ENCODE measurements at regions not wholly inside any gene's neighbourhood (a gene's known extent, or its start where the extent isn't known, plus 50 kb on each side); places are given as distances from the start of the nearest gene placed in this dataset.

DNA sequence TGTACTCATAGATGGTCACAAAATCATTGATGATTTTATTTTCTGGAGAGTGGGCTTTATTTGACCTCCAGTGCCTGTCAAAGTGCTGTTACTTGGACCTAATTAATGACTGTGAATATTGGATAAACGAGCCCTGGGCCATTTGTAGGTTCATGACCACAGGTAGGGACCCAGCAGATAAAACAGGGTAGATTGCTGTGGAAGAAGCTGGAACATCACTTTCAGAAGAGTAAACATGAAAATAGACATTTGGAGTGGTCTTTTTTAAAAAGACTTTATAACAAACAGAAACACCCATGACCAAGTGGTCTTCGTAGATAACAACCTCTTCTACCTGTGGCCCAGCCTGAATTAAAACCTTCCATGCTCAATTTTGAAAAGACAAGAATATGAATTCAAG is 472.8 kb upstream of the MKI67 start:
- H3K27ac ChIP-seq (ENCODE audit: low read depth, low read length) = no peak overlapping the region
- H3K36me3 ChIP-seq (ENCODE audit: insufficient read depth, low read length) = no peaks in the 10 kb centered on the region
- no peak overlapping the region for H3K9ac ChIP-seq (ENCODE audit: low read length)
- H3K27me3 ChIP-seq (ENCODE audit: control insufficient read depth in 1 of 2, insufficient read depth in 2 of 2, low read length in 2 of 2) = no peaks in the 10 kb centered on the region
- no peaks in the 10 kb centered on the region for H3K4me1 ChIP-seq (ENCODE audit: insufficient read depth, low read length)
- H3K9me3 ChIP-seq (ENCODE audit: low read length) = no peaks in the 10 kb centered on the region
- no peak overlapping the region for H3K4me3 ChIP-seq (ENCODE audit: low read depth in 1 of 2, low read length in 2 of 2)

GRCh38 chr10:128599538-128599937 is 473.3 kb upstream of the MKI67 start:
- Histone ChIP-seq H3K36me3 (ENCODE audit: insufficient read depth, low read length) (no peaks in the 10 kb centered on the region), H3K9ac (ENCODE audit: low read length) (no peak overlapping the region), H3K27ac (ENCODE audit: low read depth, low read length) (no peak overlapping the region), H3K4me3 (ENCODE audit: low read depth in 1 of 2, low read length in 2 of 2) (no peak overlapping the region), H3K27me3 (ENCODE audit: control insufficient read depth in 1 of 2, insufficient read depth in 2 of 2, low read length in 2 of 2) (no peaks in the 10 kb centered on the region), H3K4me1 (ENCODE audit: insufficient read depth, low read length) (no peaks in the 10 kb centered on the region), H3K9me3 (ENCODE audit: low read length) (no peaks in the 10 kb centered on the region)

- Histone ChIP-seq H3K9me3 (ENCODE audit: low read length) (no peaks in the 10 kb centered on the region), H3K4me3 (ENCODE audit: low read depth in 1 of 2, low read length in 2 of 2) (no peak overlapping the region), H3K27ac (ENCODE audit: low read depth, low read length) (no peak overlapping the region), H3K27me3 (ENCODE audit: control insufficient read depth in 1 of 2, insufficient read depth in 2 of 2, low read length in 2 of 2) (no peaks in the 10 kb centered on the region), H3K36me3 (ENCODE audit: insufficient read depth, low read length) (no peaks in the 10 kb centered on the region), H3K9ac (ENCODE audit: low read length) (no peak overlapping the region), H3K4me1 (ENCODE audit: insufficient read depth, low read length) (no peaks in the 10 kb centered on the region)
These were observed 476.0 kb upstream of the MKI67 start for GRCh38 chr10:128602183-128602582.

- Histone ChIP-seq H3K36me3 (ENCODE audit: insufficient read depth, low read length) (no peaks in the 10 kb centered on the region), H3K27ac (ENCODE audit: low read depth, low read length) (no peak overlapping the region), H3K27me3 (ENCODE audit: control insufficient read depth in 1 of 2, insufficient read depth in 2 of 2, low read length in 2 of 2) (no peaks in the 10 kb centered on the region), H3K9ac (ENCODE audit: low read length) (no peak overlapping the region), H3K9me3 (ENCODE audit: low read length) (no peaks in the 10 kb centered on the region), H3K4me3 (ENCODE audit: low read depth in 1 of 2, low read length in 2 of 2) (no peak overlapping the region), H3K4me1 (ENCODE audit: insufficient read depth, low read length) (no peaks in the 10 kb centered on the region)
These were observed 477.8 kb upstream of the MKI67 start for GRCh38 chr10:128604025-128604424.

- H3K27me3 ChIP-seq (ENCODE audit: control insufficient read depth in 1 of 2, insufficient read depth in 2 of 2, low read length in 2 of 2) = no peaks in the 10 kb centered on the region
- no peak overlapping the region for H3K27ac ChIP-seq (ENCODE audit: low read depth, low read length)
- H3K4me1 ChIP-seq (ENCODE audit: insufficient read depth, low read length) = no peaks in the 10 kb centered on the region
- H3K9ac ChIP-seq (ENCODE audit: low read length) = no peak overlapping the region
- H3K36me3 ChIP-seq (ENCODE audit: insufficient read depth, low read length) = no peaks in the 10 kb centered on the region
- no peak overlapping the region for H3K4me3 ChIP-seq (ENCODE audit: low read depth in 1 of 2, low read length in 2 of 2)
- no peaks in the 10 kb centered on the region for H3K9me3 ChIP-seq (ENCODE audit: low read length)
These were observed 479.0 kb upstream of the MKI67 start for GRCh38 chr10:128605180-128605579.

GRCh38 chr10:128606055-128606454 is 479.8 kb upstream of the MKI67 start:
- Histone ChIP-seq H3K9me3 (ENCODE audit: low read length) (no peaks in the 10 kb centered on the region), H3K4me3 (ENCODE audit: low read depth in 1 of 2, low read length in 2 of 2) (no peak overlapping the region)

GRCh38 chr10:128608791-128609190 is 482.6 kb upstream of the MKI67 start:
- no peaks in the 10 kb centered on the region for H3K27me3 ChIP-seq (ENCODE audit: control insufficient read depth in 1 of 2, insufficient read depth in 2 of 2, low read length in 2 of 2)
- H3K36me3 ChIP-seq (ENCODE audit: insufficient read depth, low read length) = no peaks in the 10 kb centered on the region
- no peak overlapping the region for H3K4me3 ChIP-seq (ENCODE audit: low read depth in 1 of 2, low read length in 2 of 2)
- no peaks in the 10 kb centered on the region for H3K4me1 ChIP-seq (ENCODE audit: insufficient read depth, low read length)
- no peaks in the 10 kb centered on the region for H3K9me3 ChIP-seq (ENCODE audit: low read length)
- no peak overlapping the region for H3K9ac ChIP-seq (ENCODE audit: low read length)
- no peak overlapping the region for H3K27ac ChIP-seq (ENCODE audit: low read depth, low read length)

More at GRCh38 chr10:128606055-128606454, 479.8 kb upstream of the MKI67 start:
- Histone ChIP-seq H3K27ac (ENCODE audit: low read depth, low read length) (no peak overlapping the region), H3K36me3 (ENCODE audit: insufficient read depth, low read length) (no peaks in the 10 kb centered on the region), H3K9ac (ENCODE audit: low read length) (no peak overlapping the region), H3K4me1 (ENCODE audit: insufficient read depth, low read length) (no peaks in the 10 kb centered on the region), H3K27me3 (ENCODE audit: control insufficient read depth in 1 of 2, insufficient read depth in 2 of 2, low read length in 2 of 2) (no peaks in the 10 kb centered on the region)

DNA sequence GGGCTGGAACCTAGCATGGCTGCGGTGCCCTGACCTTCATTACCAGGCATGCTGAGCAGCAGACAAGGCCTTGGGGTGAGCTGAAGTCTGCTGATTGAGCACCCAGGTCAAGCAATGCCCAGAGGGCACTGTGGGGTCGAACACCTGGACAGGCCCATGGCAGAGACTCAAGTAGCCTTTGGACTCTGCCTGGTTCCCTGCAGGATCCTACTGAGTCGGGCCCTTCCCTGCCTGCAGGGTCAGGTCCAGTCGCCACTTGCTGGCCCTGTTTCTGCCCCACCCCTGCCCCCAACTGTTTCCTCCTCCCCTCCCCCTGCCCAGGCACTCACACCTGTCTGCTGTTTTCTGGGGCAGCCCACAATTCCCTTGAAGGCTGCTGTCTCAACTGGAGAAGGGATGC is 483.2 kb upstream of the MKI67 start:
- Histone ChIP-seq H3K4me1 (ENCODE audit: insufficient read depth, low read length) (no peaks in the 10 kb centered on the region), H3K9me3 (ENCODE audit: low read length) (no peaks in the 10 kb centered on the region), H3K27me3 (ENCODE audit: control insufficient read depth in 1 of 2, insufficient read depth in 2 of 2, low read length in 2 of 2) (no peaks in the 10 kb centered on the region), H3K27ac (ENCODE audit: low read depth, low read length) (no peak overlapping the region), H3K4me3 (ENCODE audit: low read depth in 1 of 2, low read length in 2 of 2) (no peak overlapping the region), H3K36me3 (ENCODE audit: insufficient read depth, low read length) (no peaks in the 10 kb centered on the region), H3K9ac (ENCODE audit: low read length) (no peak overlapping the region)

DNA sequence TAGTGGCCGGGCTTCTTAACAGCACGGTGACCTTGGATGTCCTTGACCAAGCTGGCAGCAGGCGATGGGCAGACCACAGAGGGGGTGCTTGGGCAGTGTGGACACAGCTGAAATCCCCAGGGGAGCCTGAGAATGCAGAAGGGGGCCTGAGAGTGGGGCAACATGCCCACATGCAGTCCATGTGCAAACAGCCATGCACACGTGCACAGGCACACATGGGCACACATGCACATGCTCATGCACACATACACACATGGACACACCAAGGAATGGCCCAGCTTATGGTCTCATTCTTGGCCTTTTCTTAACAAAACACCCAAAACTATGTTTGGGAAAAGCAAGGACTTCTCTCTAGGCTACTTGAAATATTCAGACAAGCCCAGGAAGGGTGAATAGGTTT is 483.9 kb upstream of the MKI67 start:
- Histone ChIP-seq H3K36me3 (ENCODE audit: insufficient read depth, low read length) (no peaks in the 10 kb centered on the region), H3K4me3 (ENCODE audit: low read depth in 1 of 2, low read length in 2 of 2) (no peak overlapping the region), H3K4me1 (ENCODE audit: insufficient read depth, low read length) (no peaks in the 10 kb centered on the region), H3K9me3 (ENCODE audit: low read length) (no peaks in the 10 kb centered on the region), H3K27me3 (ENCODE audit: control insufficient read depth in 1 of 2, insufficient read depth in 2 of 2, low read length in 2 of 2) (no peaks in the 10 kb centered on the region), H3K27ac (ENCODE audit: low read depth, low read length) (no peak overlapping the region), H3K9ac (ENCODE audit: low read length) (no peak overlapping the region)

- Histone ChIP-seq H3K4me1 (ENCODE audit: insufficient read depth, low read length) (no peaks in the 10 kb centered on the region), H3K27me3 (ENCODE audit: control insufficient read depth in 1 of 2, insufficient read depth in 2 of 2, low read length in 2 of 2) (no peaks in the 10 kb centered on the region), H3K27ac (ENCODE audit: low read depth, low read length) (no peak overlapping the region), H3K9ac (ENCODE audit: low read length) (no peak overlapping the region), H3K36me3 (ENCODE audit: insufficient read depth, low read length) (no peaks in the 10 kb centered on the region), H3K4me3 (ENCODE audit: low read depth in 1 of 2, low read length in 2 of 2) (no peak overlapping the region), H3K9me3 (ENCODE audit: low read length) (no peaks in the 10 kb centered on the region)
These were observed 486.0 kb upstream of the MKI67 start for GRCh38 chr10:128612195-128612594.

DNA sequence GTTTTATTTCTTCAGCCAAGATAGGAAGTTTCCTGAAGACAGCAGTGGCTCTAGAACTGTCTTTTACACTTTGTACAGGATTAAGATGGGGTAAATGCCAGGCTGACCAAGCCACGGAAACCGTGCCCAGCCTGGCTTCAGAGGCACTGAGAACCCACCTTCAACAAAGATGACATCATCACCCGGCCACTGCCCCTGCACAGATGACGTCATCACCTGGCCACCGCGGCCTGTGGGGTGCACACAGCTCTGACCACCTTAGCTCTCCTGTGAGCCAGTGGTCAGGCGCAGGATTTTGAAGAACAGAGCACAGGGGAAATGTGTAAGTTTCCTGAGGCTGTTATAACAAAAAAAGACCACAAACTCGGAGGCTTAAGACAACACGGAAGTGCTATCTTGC is 486.4 kb upstream of the MKI67 start:
- H3K4me1 ChIP-seq (ENCODE audit: insufficient read depth, low read length) = no peaks in the 10 kb centered on the region
- H3K27me3 ChIP-seq (ENCODE audit: control insufficient read depth in 1 of 2, insufficient read depth in 2 of 2, low read length in 2 of 2) = no peaks in the 10 kb centered on the region
- H3K36me3 ChIP-seq (ENCODE audit: insufficient read depth, low read length) = no peaks in the 10 kb centered on the region
- no peak overlapping the region for H3K4me3 ChIP-seq (ENCODE audit: low read depth in 1 of 2, low read length in 2 of 2)
- H3K27ac ChIP-seq (ENCODE audit: low read depth, low read length) = no peak overlapping the region
- H3K9me3 ChIP-seq (ENCODE audit: low read length) = no peaks in the 10 kb centered on the region
- no peak overlapping the region for H3K9ac ChIP-seq (ENCODE audit: low read length)

DNA sequence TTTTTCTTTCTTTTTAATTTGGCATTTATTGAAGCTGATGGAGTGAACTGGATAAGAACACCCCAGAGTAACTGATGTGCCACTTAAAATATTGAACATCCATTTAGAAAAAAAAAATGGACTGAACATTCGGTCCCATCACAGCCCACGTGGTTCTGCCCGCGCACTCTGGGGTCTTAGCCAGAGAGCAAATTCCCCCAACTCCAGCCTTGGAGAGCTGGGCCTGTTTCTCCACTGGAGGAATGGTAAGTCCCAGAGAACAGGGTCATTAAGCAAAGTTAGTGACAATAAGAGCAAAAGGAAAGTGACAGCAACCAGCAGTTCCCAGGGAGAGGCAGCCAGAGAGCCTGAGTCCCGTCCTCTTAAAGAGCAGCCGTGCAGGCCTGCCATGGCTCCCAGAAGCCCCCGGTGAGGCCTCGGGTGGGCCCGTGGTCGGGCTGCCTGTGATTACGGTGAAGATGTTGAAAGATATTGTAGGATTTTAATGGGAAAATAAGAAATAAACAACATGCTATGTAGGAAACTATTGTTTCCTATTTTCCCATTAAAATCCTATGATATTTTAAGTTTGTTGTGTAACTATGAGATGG is 487.9 kb upstream of the MKI67 start:
- Histone ChIP-seq H3K36me3 (ENCODE audit: insufficient read depth, low read length) (no peaks in the 10 kb centered on the region), H3K4me3 (ENCODE audit: low read depth in 1 of 2, low read length in 2 of 2) (no peak overlapping the region), H3K4me1 (ENCODE audit: insufficient read depth, low read length) (no peaks in the 10 kb centered on the region), H3K9me3 (ENCODE audit: low read length) (no peaks in the 10 kb centered on the region), H3K27me3 (ENCODE audit: control insufficient read depth in 1 of 2, insufficient read depth in 2 of 2, low read length in 2 of 2) (no peaks in the 10 kb centered on the region), H3K9ac (ENCODE audit: low read length) (no peak overlapping the region), H3K27ac (ENCODE audit: low read depth, low read length) (no peak overlapping the region)

Measured in muscle layer of colon (tissue), 2 donors.